ENCODE measurements at regions not wholly inside any gene's neighbourhood (a gene's known extent, or its start where the extent isn't known, plus 50 kb on each side); places are given as distances from the start of the nearest gene placed in this dataset.

DNA sequence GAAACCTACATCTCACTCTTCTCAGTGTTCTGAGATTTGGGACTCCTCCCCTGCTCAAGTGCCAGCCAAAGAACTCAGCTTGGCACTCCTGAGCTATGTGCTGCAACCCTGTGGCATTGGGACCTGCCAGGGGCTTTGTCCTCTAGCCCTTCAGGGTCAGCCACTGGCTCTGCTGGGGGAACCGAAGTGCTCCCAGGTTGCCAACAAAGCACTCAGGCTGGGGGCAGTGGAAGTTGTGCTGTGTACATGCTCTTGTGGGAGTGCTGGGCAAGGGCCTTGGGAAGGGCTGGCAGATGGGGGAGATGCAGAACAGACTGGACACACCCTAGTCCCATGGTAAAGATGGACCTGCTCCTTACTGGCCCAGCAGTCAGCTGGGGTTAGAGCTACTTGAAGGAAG is 498.6 kb downstream of the CAAP1 start:
- no peak for DNase-seq (ENCODE audit: low read depth)

GRCh38 chr9:26392639-26393038 is 500.0 kb downstream of the CAAP1 start:
- no peak for DNase-seq (ENCODE audit: low read depth)

DNA sequence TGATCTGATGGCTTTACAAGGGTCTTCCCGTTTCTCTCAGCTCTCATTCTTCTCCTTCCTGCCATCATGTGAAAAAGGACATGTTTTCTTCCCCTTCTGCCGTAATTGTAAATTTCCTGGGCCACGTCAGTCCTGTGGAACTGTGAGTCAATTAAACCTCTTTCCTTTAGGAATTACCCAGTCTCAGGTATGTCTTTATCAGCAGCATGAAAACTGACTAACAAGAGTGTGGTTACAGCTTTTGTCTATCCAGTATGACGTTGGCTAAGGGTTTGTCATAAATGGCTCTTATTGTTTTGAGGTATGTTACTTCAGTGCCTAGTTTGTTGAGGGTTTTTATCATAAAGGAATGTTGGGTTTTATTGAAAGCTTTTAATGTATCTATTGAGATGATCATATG is 501.6 kb downstream of the CAAP1 start:
- no peak for DNase-seq (ENCODE audit: low read depth)

- no peak for DNase-seq (ENCODE audit: low read depth)
Observed at GRCh38 chr9:26375448-26375847, 517.2 kb downstream of the CAAP1 start.

DNA sequence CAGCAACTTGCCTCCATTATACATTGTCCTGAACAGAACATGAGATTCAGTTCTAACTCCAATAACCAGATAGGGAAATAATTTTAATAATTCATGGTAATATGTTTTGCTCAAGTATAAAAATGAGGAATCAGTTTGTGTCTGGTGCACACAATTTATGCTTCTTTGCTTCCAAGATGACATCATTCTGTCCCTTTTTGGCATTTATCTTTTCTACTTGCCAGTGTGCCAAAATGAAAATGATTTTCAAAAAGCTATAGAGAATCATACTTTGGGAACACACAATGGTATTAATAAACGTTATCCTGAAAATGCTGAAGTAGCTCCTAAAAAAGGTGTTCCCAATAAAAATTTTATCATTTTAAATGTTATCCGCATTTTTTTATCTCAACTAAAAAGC is 519.0 kb downstream of the CAAP1 start:
- DNase-seq (ENCODE audit: low read depth): no peak

GRCh38 chr9:26371236-26371635 is 521.4 kb downstream of the CAAP1 start:
- no peak for DNase-seq (ENCODE audit: low read depth)

DNA sequence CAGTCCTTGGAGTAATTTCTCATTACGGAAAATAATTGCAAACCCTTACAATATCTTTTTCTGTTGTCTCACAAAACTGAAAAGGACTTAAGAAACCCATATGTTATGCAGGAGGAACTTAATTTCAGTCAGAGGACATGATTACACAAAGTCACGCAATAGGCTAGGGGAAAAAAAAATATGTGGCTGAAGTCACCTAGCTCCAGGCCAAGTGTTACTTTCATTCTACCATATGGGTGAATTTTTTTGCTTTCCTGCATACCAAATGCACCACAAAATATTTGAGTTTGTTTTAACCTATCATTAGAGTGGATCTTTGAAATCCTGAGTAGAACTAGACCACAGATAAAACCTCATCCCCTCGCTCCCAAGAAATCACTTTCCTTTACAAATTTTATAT is 523.5 kb downstream of the CAAP1 start:
- no peak for DNase-seq (ENCODE audit: low read depth)

DNA sequence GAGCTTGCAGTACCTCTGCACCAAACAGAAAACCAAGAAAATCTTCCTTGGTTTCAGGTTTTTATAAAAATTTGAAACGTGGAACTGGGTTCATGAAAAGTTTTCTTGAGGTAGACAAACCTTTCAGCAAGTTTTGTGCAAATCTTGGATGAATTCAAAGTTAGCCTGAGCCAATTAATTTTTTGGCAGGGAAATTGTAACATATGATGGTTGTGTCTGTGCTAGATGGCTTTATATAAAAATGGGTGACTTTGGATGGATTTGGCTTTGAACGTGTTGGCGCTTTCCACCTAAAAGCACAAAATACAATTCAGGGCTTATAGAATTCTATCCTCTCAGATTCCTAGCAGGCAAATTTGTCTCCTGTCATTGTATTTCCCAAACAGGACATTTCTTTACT is 524.4 kb downstream of the CAAP1 start:
- no peak for DNase-seq (ENCODE audit: low read depth)

DNA sequence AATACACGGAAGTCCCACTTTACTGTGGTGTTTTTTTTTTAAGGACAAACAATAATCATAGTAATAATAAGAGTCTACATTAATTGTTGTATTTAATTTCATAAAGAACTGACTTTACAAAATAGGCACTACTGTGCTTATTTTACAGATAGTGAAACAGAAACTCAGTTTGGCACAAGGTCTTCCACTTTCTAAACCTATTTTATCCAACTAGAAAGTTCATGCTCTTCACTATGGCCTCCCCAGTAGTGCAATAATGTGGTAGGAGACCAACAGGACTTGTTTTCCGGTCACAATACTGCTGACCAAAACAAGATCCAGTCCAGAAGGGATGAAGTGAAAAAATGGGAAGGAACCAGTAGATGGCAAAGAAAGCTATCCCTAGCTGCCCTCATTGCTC is 531.6 kb downstream of the CAAP1 start:
- no peak for DNase-seq (ENCODE audit: low read depth)

DNA sequence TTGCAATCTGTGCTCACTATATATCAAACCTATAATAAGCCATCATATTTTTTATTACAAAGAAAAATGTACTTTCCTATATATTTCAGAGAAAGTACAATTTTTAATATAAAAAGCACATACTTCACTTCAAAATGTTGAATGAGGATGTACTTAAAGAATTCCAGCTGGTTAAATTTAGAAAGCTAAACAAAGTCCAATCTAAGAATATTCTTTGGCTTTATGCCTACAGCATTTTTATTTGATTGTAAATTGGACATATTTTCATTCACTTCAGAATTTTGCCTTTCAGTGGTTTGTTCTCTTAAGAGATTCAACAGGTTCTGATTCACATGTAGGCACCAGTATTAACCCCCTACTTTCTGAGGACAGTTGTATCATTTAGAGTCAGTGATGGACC is 533.8 kb downstream of the CAAP1 start:
- no peak for DNase-seq (ENCODE audit: low read depth)

DNA sequence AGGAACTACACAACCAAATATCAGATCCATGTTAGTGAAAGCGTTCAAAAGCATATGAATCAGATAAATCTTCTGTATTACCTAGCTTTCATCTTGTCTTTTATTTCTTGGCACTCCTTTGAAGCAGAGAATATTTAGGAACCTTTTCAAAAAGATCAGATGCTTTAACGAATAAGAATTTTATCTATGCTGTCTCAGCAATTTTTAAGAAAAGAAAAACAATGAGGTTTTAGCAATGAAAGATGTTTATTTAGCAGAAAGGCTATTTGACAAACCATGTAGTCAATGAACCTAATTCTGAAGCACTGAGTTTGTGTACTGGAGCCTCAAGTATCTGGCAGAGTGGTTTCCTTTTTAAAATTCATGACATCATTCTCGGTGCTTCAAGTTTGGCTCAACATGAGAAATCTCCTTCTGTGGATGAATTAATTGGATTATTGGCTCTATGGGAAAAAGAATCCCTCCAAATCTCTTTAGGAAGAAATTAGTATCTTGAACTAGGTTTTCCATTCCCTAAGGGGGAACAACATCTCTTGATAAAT is 534.7 kb downstream of the CAAP1 start:
- DNase-seq (ENCODE audit: low read depth): no peak

DNA sequence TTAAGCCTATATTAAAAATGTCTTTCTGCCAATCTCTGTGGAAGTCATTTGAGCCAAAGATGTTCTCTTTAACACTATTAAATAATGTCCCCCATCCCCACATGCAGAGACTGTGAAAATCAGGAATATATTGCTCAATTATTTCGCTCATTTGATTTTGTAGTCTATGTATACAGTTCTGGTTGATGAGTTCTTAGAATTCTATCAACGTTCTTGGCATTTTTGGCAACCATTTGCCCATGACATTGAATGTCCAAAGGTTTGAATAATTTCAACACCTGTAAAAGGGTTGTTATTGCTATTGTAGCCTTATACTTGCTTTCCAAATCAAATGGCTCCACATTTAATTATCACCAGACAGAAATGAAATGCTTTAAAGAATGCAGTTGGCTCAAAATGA is 536.1 kb downstream of the CAAP1 start:
- DNase-seq (ENCODE audit: low read depth): no peak

GRCh38 chr9:26346942-26347477 is 545.6 kb downstream of the CAAP1 start:
- no peak for DNase-seq (ENCODE audit: low read depth)

DNA sequence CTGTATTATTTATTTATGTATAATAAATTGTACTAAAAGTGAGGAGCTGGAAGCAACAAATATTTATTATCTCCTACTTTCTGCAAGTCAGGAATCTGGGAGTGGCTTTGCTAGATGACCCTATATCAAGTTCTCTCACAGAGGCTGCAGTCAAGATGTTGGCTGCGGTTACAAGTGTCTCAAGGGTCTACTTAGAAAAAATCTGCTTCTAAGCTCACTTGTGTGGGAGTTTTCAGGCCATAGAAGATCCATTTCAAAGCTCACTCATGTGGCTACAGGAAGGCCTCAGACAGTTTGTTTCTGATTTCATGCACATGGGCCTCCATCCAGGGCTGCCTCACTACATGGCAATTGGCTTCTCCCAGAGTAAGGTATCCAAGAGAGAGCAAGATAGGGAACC is 551.1 kb downstream of the CAAP1 start:
- no peak for DNase-seq (ENCODE audit: low read depth)

DNA sequence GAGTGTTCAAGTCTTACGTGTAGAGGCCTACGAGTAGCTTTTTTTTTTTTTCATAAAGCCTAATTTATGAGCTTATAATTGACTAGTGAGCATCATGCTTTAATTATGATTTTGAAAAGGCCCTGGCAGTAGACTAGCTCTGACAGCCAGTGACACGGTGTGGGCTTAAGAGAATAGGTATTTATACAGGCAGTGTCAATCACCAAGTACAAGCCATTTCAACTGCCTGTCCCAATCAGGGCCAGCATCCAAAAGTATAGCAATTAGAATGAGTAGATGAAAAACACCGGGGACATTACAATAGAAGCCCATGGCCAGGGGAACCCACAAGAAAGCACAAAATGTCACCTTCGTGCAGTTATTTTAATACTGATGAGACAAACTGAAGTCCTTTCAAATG is 552.8 kb downstream of the CAAP1 start:
- DNase-seq (ENCODE audit: low read depth): no peak

DNA sequence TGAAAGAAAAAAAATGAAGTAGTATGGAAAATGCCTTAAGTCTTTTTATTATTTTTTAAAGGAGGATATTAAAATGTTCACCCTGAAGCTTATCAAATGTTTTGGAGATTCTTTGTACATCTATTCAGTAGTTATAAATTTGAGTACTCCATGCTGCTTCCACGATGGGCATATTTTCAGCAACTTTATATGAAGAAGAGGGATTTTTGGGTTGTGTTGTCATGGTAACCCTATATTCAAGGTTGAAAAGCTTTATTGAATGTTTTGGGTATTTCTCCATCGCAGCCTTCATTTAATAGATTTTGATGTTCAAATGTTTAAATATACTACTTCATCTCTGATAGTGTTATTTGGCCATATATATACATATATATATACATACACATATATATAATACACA is 557.5 kb downstream of the CAAP1 start:
- DNase-seq (ENCODE audit: low read depth): no peak

- no peak for DNase-seq (ENCODE audit: low read depth)
Observed at GRCh38 chr9:26334706-26335105, 557.9 kb downstream of the CAAP1 start.

DNA sequence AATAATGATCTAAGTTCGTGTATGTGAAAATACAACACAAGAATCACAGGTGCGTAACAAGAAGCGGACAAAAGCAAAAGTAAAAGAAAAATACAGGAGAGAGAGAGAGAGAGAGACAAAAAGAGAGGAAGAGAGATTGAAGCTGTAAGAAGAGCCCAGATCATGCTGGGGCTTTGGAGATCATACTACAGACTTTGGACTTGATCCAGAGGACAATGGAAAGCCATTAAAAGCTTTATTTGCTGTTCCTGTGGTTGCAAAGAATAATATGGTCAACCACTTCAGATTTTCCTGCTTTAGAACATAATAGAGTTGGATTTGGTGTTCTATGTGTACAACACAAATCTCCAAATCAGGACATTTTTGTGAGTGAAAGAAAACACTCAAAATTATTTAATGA is 561.4 kb downstream of the CAAP1 start:
- no peak for DNase-seq (ENCODE audit: low read depth)

DNA sequence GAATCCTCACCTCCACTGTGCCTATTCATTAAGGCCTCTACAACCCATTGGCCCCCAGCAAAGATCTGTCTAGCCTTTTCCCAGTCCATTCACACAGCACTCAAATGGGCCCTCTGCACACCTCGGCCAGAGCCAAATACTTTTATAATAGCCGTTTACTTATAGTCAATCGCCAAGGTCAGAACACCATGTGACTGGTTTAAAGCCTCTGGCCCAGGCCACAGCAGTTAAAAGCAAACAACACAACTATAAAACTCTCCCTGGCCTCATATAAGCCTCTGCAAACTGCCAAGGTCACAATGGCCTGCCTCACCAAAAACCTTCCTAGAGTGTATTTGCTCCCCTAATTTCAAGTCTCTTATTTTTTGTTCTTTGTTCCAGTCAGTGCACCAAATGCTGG is 562.6 kb downstream of the CAAP1 start:
- DNase-seq (ENCODE audit: low read depth): no peak

GRCh38 chr9:26326563-26326962 is 566.0 kb downstream of the CAAP1 start:
- DNase-seq (ENCODE audit: low read depth): no peak

- no peak for DNase-seq (ENCODE audit: low read depth)
Observed at GRCh38 chr9:26325444-26325829, 567.2 kb downstream of the CAAP1 start.

DNA sequence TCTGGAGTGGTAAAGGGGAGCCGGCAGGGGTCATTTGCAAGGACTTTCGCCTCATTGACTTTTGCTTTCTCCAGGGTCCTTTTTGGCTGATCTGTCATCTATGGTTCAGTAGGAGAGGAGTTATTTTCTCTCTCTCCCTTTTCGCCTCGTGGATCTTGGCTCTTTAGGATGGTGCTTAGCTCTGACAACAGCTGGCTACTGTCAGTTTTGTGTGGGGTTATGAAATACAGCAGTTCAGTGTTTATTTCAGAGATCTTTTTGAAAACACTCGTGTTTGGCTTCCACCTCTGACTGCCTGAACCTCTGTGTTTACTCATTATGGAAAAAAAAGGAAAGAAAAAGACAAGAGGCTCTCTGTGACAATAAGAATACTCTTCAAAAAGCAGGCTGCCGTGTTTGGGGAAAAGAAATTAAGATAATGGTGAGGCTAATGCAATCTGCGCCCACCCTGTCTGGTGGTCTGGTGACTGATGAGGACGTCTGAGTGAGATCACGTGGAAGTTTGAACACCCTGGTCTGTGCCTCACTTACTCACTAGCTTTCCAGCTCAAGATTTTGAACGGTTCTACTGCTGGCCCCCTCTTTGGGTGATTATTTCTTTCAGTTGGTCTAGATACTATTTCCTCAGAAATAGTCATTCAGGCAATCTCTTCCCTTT is 567.7 kb downstream of the CAAP1 start:
- no peak for DNase-seq (ENCODE audit: low read depth)

GRCh38 chr9:26321935-26322334 is 570.7 kb downstream of the CAAP1 start:
- DNase-seq (ENCODE audit: low read depth): no peak

DNA sequence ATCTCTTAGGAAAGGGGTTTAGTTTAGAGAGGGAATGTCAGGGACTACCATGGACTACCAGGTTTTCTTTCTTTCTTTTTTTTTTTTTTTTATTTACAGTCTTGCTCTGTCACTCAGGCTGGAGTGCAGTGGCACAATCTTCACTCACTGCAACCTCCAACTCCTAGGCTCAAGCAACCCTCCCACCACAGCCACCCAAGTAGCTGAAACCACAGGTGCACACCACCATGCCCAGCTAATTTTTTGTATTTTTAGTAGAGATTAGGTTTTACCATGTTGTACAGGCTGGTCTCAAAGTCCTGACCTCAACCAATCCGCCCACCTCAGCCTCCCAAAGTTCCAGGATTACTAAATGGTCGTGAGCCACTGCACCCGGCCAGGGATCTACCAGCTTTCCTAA is 572.7 kb downstream of the CAAP1 start:
- no peak for DNase-seq (ENCODE audit: low read depth)
